DMS53 treated with DMSO at 0.1 percent for 48 hours (cell line): ENCODE measurements at regions not wholly inside any gene's neighbourhood (a gene's known extent, or its start where the extent isn't known, plus 50 kb on each side); places are given as distances from the start of the nearest gene placed in this dataset.

ENCODE experiments used
- DNase-seq: peaks from one replicate; lab custom pipeline; 2025; ENCODE audit not compliant: unreplicated experiment; lab: John Stamatoyannopoulos, UW

DNA sequence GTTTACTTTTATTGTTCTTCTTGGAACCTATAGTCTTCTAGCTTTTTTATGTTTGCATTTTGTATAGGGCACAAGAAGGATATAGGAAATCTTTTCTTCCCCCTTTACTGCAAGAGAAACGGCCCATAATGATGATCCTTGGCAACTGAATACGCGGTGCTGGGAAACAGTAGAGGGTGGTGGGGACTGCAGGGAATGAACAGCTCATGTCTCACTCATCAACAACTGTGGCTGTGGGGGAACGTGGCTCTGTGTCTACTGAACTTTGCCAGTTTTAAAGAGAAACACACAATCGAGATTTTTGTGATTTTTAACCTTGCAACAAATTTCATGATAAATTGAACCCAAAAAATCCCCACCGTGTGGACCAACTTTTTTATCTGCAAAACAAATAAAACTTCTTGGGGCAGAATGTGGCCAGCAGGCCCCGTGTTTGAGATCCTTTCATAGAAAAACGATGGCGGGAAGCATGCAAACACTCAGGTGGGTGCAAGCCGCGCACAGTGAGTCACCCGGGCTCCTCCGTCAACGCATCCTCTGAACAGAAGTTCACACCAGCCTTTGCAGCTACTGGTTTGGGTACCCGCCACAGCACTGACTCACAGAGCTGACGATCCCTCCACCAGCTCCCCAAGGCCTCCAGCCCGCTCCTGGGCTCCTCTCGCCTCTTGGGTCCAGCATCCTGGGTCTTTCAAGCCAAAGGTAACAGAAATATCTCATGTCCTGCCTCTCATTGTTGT, 149.3 kb downstream of the COL6A3 start:
- DNase-seq, result no peak

DNA sequence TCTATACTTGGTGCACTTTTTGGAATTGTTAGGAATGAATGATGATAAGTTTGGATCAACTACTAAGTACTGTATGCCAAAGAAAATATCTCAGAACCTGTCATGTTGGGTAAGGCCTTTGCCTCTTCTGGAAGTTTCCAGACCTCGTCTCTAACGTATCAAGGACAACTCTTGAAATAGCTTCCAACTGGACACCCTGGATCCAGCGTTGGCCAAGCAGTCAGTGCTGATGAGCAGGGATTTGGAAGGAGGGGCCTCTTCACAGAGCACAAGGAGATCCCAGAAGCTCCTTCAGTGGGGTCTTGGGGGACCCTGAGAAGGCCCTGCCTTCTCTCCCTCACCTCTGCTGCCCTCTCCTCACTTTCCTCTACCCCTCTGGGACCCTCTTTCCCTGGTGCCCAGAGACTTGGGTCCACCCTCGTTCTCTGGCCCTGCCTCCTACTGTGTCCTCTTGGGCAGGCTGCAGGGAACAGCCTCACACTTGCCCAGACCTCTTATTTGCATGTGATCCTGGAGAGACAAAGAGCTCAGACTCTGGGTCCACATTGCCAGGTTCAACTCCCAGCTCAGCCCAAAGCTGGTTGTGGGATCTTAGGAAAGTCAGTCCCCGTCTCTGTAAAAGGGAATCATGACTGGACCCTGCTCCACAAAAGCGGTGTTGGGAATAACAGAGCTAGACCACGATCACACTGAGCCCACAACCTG, 145.8 kb downstream of the COL6A3 start:
- DNase-seq, result no peak

DNA sequence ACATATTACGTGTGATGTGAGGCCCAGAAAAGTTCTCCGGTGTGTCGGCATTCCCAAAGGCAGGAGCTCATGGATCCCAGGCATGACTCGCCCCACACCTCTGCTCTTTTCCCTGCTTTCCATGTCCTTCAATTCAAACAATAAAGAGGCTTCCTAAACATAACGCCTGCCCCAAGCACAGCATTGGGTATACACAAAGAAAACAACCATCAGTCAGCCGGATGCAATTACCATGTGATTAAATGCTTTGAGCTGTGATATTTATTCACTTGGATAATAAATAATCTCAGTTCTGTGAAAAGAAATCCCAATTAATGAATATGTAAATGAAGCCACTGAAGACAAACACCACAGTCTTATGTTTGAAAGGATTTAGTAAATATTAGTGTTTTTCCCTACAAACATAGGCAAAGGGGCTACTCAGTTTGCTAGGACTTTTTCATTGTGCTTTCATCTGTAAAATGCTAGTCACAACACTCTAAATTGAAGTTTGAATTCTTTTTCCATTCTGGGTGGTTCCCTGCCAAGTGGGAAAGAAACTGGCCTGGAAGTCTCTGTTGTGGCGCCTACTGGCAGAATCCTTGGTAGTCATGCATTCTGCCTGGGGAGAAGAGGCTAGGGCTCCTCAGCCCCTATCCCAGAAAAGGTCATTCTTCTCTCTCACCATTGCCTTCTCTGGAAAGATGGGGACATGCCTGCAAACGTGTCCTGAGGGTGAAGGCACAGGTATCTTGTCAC, 144.7 kb downstream of the COL6A3 start:
- DNase-seq, result no peak

DNA sequence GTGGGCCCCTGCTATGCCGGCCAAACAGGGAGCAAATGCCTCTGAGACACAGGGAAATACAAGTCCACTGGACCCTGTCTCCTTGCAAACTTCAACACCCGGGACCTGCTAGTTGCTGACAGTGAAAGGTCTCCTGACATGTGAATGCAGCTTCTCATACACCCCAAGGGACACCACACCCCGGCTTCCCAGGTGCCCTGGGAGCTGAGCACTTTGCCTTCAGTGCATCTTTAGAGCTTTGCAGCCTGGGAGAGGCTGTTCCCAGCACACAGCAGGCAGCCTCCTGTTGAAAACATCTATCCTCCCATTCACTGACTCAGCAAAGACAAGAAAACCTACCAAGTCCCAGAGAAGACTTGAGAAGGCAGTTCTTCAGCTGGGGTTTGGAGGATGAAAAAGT, 143.4 kb downstream of the COL6A3 start:
- DNase-seq, result no peak

DNA sequence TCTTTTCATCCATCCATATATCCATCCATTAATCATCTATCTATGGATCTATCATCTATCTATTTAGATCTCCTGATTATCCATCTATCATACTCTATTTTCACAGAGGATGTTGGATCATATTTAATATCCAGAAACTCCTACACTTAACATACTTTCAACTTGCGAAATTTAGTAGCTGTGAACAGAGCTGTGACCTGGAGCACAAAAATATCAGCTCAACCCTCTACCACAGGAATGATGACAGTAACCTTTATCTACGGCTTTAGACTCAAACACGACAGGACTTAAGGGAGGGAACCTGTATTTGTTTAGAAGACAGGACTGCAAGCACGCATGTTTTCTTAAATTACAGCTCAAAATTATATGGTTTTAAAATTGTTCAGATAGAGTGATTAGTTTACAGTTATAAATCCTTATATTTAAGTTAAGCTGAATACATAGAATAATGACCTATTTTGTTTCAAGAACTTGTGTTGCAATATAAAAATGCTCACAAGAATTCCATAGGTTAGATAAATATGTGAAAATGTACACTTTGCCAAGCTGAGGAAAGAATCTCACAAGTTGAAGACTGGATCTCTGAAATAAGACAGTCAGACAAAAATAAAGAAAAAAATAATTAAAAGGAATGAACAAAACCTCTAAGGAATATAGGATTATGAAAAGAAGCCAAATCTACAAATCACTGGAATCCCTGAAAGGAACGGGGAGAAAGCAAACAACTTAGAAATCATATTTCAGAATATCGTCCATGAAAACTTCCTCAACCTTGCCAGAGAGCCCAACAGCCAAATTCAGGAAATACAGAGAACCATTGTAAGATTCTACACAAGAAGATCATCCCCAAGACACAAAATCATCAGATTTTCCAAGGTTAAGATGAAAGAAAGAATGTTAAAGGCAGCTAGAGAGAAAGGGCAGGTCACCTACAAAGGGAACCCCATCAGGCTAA, 142.0 kb downstream of the COL6A3 start:
- no peak for DNase-seq
